Pancreas (tissue), 10 donors: ENCODE measurements at regions not wholly inside any gene's neighbourhood (a gene's known extent, or its start where the extent isn't known, plus 50 kb on each side); places are given as distances from the start of the nearest gene placed in this dataset.

Experiments used
- ATAC-seq, 4 donors: fragments of 200-7000 bp; cut with Tn5 transposase; one replicate each; pipeline versions ENCODE4 v1.8.0 to v1.9.1; 2020; ENCODE audit warnings: mild to moderate bottlenecking in 4 of 4, moderate library complexity in 4 of 4
- DNase-seq, 6 donors: peaks; one replicate each; pipeline ENCODE4 v3.0.0-alpha.2; 2020
- FAIRE-seq: peaks from 2 replicates; lab custom pipeline; 2012; peaks lifted over from hg19 to GRCh38; lab: Jason Lieb, UNC
- H3K27ac ChIP-seq, 4 donors: fragments of 200-600 bp; sonication (generic); 1 replicate in 3 of 4; 2 replicates in 1 of 4; pipeline versions ENCODE4 v1.5.0 to v1.8.0; 2020
- H3K27me3 ChIP-seq, 4 donors: fragments of 200-600 bp; one replicate each; pipeline ENCODE4 v1.8.0; 2021
- H3K36me3 ChIP-seq, 3 donors: fragments of 200-600 bp; sonication (generic) in 1 of 3; one replicate each; pipeline versions ENCODE4 v1.5.0 to v1.8.0; 2020 to 2021
- H3K4me1 ChIP-seq, 3 donors: fragments of 200-600 bp; one replicate each; pipeline ENCODE4 v1.8.0; 2021
- H3K4me3 ChIP-seq, 4 donors: fragments of 200-600 bp; sonication (generic) in 2 of 4; one replicate each; pipeline versions ENCODE4 v1.5.0 to v1.8.0; 2020 to 2021
- H3K9me3 ChIP-seq, 4 donors: fragments of 200-600 bp; one replicate each; pipeline ENCODE4 v1.8.0; 2021
- WGBS, 2 donors: extraction: QIAGEN DNeasy Blood & Tissue Kit; methylation state at CpG; one replicate each; pipeline ENCODE4 v1.1.7; 2013; 5-methylcytosine and 5-hydroxymethylcytosine counted together
- intact Hi-C, 3 donors: fragments of 100-400 bp; cut with DNase I; formaldehyde crosslinking; loops; one replicate each; pipeline versions ENCODE4 v1.11.1 to v1.14.2; 2022
- TF ChIP-seq, protein P1 (sequence below), 4 donors: fragments of 200-600 bp; sonication (generic) in 3 of 4; IDR thresholded peaks; one replicate each; pipeline versions ENCODE4 v1.5.0 to v1.8.0; 2021; ENCODE audit warnings: antibody characterized with exemption in 4 of 4
- donor health status: healthy with polysubstance abuse.
- donor health status: DM: no; HTN: no; CAD: no; lungs with moderate emphysema.
- donor health status: DM: no; HTN: no; CAD: no.
- donor health status: control.
- donor health status: control.
- donor health status: Bipolar disorder and iron deficiency.
- donor health status: DM: yes; HTN: yes; CAD: no.
- donor health status: DM: no; HTN: no; CAD: no.
- donor health status: DM: no; HTN: no; CAD: no.
- donor health status: DM: yes; HTN: yes; CAD: no.

DNA sequence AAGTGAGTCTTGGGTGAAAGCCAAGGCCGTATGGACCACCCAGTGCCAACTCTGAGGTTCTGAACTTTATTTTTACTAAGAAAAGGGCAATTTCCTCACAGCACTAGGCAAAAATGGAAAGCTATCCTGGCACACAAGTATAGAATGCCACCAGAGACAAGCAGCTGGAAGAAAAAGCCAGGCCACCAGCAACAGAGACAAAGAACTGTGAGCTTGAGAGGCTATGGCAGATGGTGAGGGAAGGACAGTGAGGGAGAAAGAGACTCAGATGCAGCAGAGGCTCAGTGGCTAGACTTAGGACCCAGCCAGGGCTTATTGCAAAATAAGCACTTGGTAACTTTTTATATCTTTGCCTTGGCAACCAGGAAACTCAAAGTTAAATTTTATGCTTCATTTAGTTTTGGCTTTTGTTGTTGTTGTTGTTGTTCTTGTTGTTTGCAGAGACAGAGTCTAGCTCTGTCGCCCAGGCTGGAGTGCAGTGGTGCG lies 78.0 kb upstream of the BZW1 start:
- TF ChIP-seq, protein P1, sequence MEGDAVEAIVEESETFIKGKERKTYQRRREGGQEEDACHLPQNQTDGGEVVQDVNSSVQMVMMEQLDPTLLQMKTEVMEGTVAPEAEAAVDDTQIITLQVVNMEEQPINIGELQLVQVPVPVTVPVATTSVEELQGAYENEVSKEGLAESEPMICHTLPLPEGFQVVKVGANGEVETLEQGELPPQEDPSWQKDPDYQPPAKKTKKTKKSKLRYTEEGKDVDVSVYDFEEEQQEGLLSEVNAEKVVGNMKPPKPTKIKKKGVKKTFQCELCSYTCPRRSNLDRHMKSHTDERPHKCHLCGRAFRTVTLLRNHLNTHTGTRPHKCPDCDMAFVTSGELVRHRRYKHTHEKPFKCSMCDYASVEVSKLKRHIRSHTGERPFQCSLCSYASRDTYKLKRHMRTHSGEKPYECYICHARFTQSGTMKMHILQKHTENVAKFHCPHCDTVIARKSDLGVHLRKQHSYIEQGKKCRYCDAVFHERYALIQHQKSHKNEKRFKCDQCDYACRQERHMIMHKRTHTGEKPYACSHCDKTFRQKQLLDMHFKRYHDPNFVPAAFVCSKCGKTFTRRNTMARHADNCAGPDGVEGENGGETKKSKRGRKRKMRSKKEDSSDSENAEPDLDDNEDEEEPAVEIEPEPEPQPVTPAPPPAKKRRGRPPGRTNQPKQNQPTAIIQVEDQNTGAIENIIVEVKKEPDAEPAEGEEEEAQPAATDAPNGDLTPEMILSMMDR (IDR thresholded peaks at IDR 0.05), result no peak
- Histone ChIP-seq H3K4me1 (no peaks in the 10 kb centered on the region), H3K9me3 (no peaks in the 10 kb centered on the region), H3K4me3 (no peak overlapping the region), H3K27ac (no peak overlapping the region), H3K27me3 (no peaks in the 10 kb centered on the region), H3K36me3 (no peaks in the 10 kb centered on the region)
- no peak for ATAC-seq
- DNase-seq, result no peak
- intact Hi-C loops, result loop anchor here in 1 of 3 donors (10.0 kb wide), 1 partner anchor 61 kb away; no protein-coding TSS in a partner anchor
- 63 to 72% methylated on average over 3 of the region's 3 CpGs for WGBS, 2 donors
- FAIRE-seq, result no peak

DNA sequence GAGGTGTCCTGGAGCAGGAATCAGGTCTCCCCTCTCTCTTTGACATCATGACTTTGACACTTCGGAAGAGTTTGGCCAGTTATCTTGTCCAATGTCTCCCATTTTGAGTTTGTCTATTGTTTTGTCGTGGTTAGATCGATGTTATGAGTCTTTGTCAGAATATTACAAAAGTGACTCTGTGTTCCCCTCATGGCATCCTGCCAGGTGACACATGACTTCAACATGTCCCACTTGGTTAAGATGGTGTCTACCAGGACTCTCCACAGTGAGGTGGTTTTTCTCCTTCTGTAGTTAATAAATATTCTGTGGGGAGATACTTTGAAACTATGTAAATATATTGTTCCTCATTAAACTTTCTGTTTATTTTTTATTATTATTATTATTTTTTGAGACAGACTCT lies 76.6 kb upstream of the BZW1 start:
- no peak overlapping the region for H3K4me3 ChIP-seq
- DNase-seq (no peak), FAIRE-seq (no peak), ATAC-seq (no peak)
- no peaks in the 10 kb centered on the region for H3K36me3 ChIP-seq
- H3K4me1 ChIP-seq, result no peaks in the 10 kb centered on the region
- no peak overlapping the region for H3K27ac ChIP-seq
- TF ChIP-seq, protein P1 (IDR thresholded peaks at IDR 0.05), result no peak
- H3K27me3 ChIP-seq, result no peaks in the 10 kb centered on the region
- intact Hi-C loops, result loop anchor here in 1 of 3 donors (10.0 kb wide), 1 partner anchor 60 kb away; no protein-coding TSS in a partner anchor
- 69 to 73% methylated on average over 3 of the region's 3 CpGs for WGBS, 2 donors
- no peaks in the 10 kb centered on the region for H3K9me3 ChIP-seq

DNA sequence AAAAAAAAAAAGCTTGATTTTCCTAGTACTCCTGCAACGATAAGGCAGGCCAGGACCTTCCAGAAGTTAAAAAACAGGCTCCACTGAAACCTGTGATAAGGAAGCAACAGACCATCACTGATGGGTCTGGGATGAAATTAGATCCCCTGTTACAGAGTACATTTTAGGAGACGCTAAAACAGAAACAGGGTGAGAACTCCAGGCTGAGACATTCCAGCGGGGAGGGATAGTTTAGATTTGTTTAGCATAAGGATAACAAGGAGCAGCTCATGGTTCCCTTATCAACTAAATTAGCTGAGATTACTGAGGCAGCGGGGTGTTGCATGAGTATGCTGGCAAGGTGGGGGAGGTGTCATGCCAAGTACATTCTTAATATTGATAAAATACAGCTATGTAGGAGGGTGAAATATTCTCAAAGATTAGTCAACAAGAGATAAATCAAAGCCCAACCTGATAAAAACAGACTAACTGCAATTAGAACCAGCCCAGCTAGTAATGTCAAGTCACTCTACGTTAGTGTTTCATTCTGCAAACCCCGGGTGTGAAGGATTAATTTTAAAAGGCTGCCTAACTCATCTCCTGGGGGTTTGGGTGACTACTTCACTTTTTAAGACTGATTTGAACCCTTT lies 75.0 kb upstream of the BZW1 start:
- Histone ChIP-seq H3K4me1 (peaks cover 0 to 3% (median 0%) of the 10 kb centered on the region in 3 donors), H3K4me3 (no peak overlapping the region), H3K36me3 (no peaks in the 10 kb centered on the region), H3K27me3 (no peaks in the 10 kb centered on the region), H3K27ac (no peak overlapping the region), H3K9me3 (no peaks in the 10 kb centered on the region)
- TF ChIP-seq, protein P1 (IDR thresholded peaks at IDR 0.05), result no peak
- FAIRE-seq (no peak), ATAC-seq (no peak), DNase-seq (no peak)
- intact Hi-C loops, result loop anchor here in 1 of 3 donors (10.0 kb wide), 1 partner anchor 58 kb away; no protein-coding TSS in a partner anchor
- WGBS, 2 donors, result 11 to 17% methylated on average over 6 of the region's 6 CpGs

DNA sequence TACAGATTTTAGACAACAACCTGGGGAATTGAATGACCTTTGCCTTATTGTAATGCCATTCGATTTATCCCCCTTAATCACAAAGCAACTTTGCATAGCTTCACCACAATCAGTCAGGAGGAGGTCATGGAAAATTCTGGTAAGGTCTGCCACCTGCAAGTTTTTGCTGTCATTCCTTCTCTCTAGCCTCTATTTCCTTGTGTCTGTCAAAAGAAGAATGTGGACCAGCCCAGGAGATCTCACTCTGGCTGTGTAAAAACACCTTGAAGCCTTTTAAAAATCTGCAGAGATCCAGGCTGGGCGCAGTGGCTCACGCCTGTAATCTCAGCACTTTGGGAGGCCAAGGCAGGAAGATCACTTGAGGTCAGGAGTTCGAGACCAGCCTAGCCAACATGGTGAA lies 74.1 kb upstream of the BZW1 start:
- FAIRE-seq (no peak), ATAC-seq (no peak), DNase-seq (no peak)
- 71 to 75% methylated on average over 4 of the region's 4 CpGs for WGBS, 2 donors
- no peaks in the 10 kb centered on the region for H3K36me3 ChIP-seq
- no peaks in the 10 kb centered on the region for H3K27me3 ChIP-seq
- no peaks in the 10 kb centered on the region for H3K9me3 ChIP-seq
- no peak overlapping the region for H3K27ac ChIP-seq
- H3K4me3 ChIP-seq, result no peak overlapping the region
- intact Hi-C loops, result loop anchor here in 1 of 3 donors (10.0 kb wide), 1 partner anchor 57 kb away; no protein-coding TSS in a partner anchor
- TF ChIP-seq, protein P1 (IDR thresholded peaks at IDR 0.05), result no peak
- peaks cover 0 to 4% (median 0%) of the 10 kb centered on the region in 3 donors for H3K4me1 ChIP-seq

DNA sequence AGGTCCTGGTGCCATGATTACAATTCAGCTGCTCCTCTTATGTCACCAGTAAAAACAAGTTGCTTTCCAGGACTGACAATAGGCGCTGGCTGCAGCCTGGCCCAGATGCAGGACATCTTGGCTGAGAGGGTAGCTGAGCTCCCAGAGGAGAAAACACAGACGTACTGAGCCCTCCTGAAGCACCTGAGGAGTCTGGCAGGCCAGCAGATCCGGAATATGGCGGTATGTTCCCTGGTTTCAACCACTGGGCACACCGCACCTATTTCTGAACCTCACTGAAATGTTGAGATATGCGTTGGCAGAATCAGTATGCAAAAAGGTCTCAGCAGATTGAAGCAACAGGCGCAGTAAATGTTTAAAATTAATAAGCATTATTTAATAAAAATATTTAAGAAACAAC lies 73.1 kb upstream of the BZW1 start:
- FAIRE-seq (no peak), ATAC-seq (no peak), DNase-seq (no peak)
- Histone ChIP-seq H3K4me1 (peaks cover 0 to 4% (median 0%) of the 10 kb centered on the region in 3 donors), H3K27me3 (no peaks in the 10 kb centered on the region), H3K36me3 (no peaks in the 10 kb centered on the region), H3K4me3 (no peak overlapping the region), H3K9me3 (no peaks in the 10 kb centered on the region), H3K27ac (no peak overlapping the region)
- WGBS, 2 donors, result 80 to 85% methylated on average over 7 of the region's 7 CpGs
- intact Hi-C loops, result loop anchor here in 1 of 3 donors (10.0 kb wide), 1 partner anchor 56 kb away; no protein-coding TSS in a partner anchor
- TF ChIP-seq, protein P1 (IDR thresholded peaks at IDR 0.05), result no peak
